H1 (cell line): ENCODE measurements at regions not wholly inside any gene's neighbourhood (a gene's known extent, or its start where the extent isn't known, plus 50 kb on each side); places are given as distances from the start of the nearest gene placed in this dataset.

Experiments used
- CTCF ChIA-PET: fragments of 300-600 bp; sonication (Branson Sonifier 250); formaldehyde crosslinking; loops from one replicate; lab custom pipeline; 2021; ENCODE audit not compliant: partially characterized antibody; lab: Charles Lee
- POLR2A ChIA-PET: fragments of 300-600 bp; sonication (Branson Sonifier 250); formaldehyde crosslinking; loops from one replicate; lab custom pipeline; 2021; ENCODE audit warnings: inconsistent platforms; ENCODE audit not compliant: partially characterized antibody; lab: Charles Lee
- DNase-seq, 2 experiments: peaks; one replicate each; pipeline versions ENCODE4 v3.0.0 to v3.0.0-alpha.2; 2010 to 2022; ENCODE audit warnings: low spot score in 2 of 2, low read depth in 1 of 2, mixed read lengths in 1 of 2
- FAIRE-seq: peaks from 2 replicates; lab custom pipeline; 2011; peaks lifted over from hg19 to GRCh38; lab: Jason Lieb, UNC
- H2AFZ ChIP-seq: 2 replicates; pipeline ENCODE4 v1.8.1; 2012; ENCODE audit warnings: low read length, inconsistent platforms
- H2AK5ac ChIP-seq: 2 replicates; pipeline ENCODE4 v1.6.1; 2013; ENCODE audit warnings: low read depth, low read length
- H2BK120ac ChIP-seq: replicated peaks from 2 replicates; pipeline ENCODE3; 2013; ENCODE audit warnings: low read depth, low read length, inconsistent platforms
- H2BK12ac ChIP-seq: 2 replicates; pipeline ENCODE4 v1.6.1; 2013; ENCODE audit warnings: low read depth, low read length
- H2BK15ac ChIP-seq: 2 replicates; pipeline ENCODE4 v1.6.1; 2013; ENCODE audit warnings: low read length
- H2BK20ac ChIP-seq: 2 replicates; pipeline ENCODE4 v1.6.1; 2013; ENCODE audit warnings: low read length
- H2BK5ac ChIP-seq: 2 replicates; pipeline ENCODE4 v1.6.1; 2013; ENCODE audit warnings: low read depth, low read length
- H3K14ac ChIP-seq: 2 replicates; pipeline ENCODE4 v1.6.1; 2013; ENCODE audit warnings: inconsistent platforms; ENCODE audit not compliant: insufficient read length
- H3K18ac ChIP-seq: 2 replicates; pipeline ENCODE4 v1.6.1; 2013; ENCODE audit warnings: low read length; ENCODE audit errors: extremely low read depth
- H3K23ac ChIP-seq: 2 replicates; pipeline ENCODE4 v1.6.1; 2013; ENCODE audit warnings: inconsistent platforms; ENCODE audit not compliant: insufficient read length
- H3K23me2 ChIP-seq: 2 replicates; pipeline ENCODE4 v1.6.1; 2013; ENCODE audit warnings: low read depth, low read length
- H3K27ac ChIP-seq: 2 replicates; pipeline ENCODE4 v1.6.1; 2011; ENCODE audit warnings: low read depth, low read length, inconsistent platforms
- H3K27me3 ChIP-seq, 4 experiments: replicated peaks in 1 of 4; 1 replicate in 1 of 4; 2 replicates in 3 of 4; pipeline versions ENCODE4 v1.6.1 to v1.8.1; 2011 to 2013; ENCODE audit warnings: low read length in 3 of 4, mild to moderate bottlenecking in 3 of 4, inconsistent platforms in 2 of 4, mixed read lengths in 2 of 4, moderate library complexity in 1 of 4; ENCODE audit not compliant: control insufficient read depth in 3 of 4, insufficient read depth in 3 of 4; ENCODE audit errors: extremely low read depth in 1 of 4
- H3K36me3 ChIP-seq, 4 experiments: 2 replicates each; pipeline versions ENCODE4 v1.6.1 to v1.8.1; 2011 to 2013; ENCODE audit warnings: mild to moderate bottlenecking in 4 of 4, low read length in 3 of 4, moderate library complexity in 2 of 4, control low read depth in 1 of 4, inconsistent platforms in 1 of 4; ENCODE audit not compliant: insufficient read depth in 4 of 4, control insufficient read depth in 2 of 4
- H3K4ac ChIP-seq: replicated peaks from 2 replicates; pipeline ENCODE3; 2013; ENCODE audit warnings: low read length, low read depth, mixed read lengths, inconsistent platforms; ENCODE audit not compliant: insufficient read length
- H3K4me1 ChIP-seq, 4 experiments: replicated peaks in 1 of 4; 1 replicate in 1 of 4; 2 replicates in 3 of 4; pipeline versions ENCODE4 v1.6.1 to v1.8.1; 2011 to 2013; ENCODE audit warnings: low read length in 3 of 4, inconsistent platforms in 2 of 4, mixed read lengths in 1 of 4; ENCODE audit not compliant: insufficient read depth in 4 of 4, control insufficient read depth in 3 of 4
- H3K4me2 ChIP-seq, 2 experiments: 2 replicates each; pipeline versions ENCODE4 v1.6.1 to v1.8.1; 2011 to 2013; ENCODE audit warnings: low read depth in 2 of 2, low read length in 2 of 2, control low read depth in 1 of 2, inconsistent platforms in 1 of 2, mild to moderate bottlenecking in 1 of 2; ENCODE audit not compliant: insufficient read depth in 1 of 2
- H3K4me3 ChIP-seq, 4 experiments: fragments of 200-600, 300-600 bp in 1 of 4; sonication (generic), shearing (Covaris generic), sonication (Bioruptor Twin) in 1 of 4; 2 replicates each; pipeline versions ENCODE4 v1.5.1 to v1.8.1; 2011 to 2016; ENCODE audit warnings: low read length in 4 of 4, low read depth in 3 of 4, control low read depth in 2 of 4, inconsistent platforms in 2 of 4, mild to moderate bottlenecking in 2 of 4, mixed read lengths in 1 of 4, moderate library complexity in 1 of 4; ENCODE audit not compliant: insufficient read depth in 2 of 4; ENCODE audit errors: extremely low read depth in 1 of 4
- H3K56ac ChIP-seq: replicated peaks from 2 replicates; pipeline ENCODE3; 2013; ENCODE audit warnings: low read depth, mild to moderate bottlenecking, mixed read lengths, low read length, inconsistent platforms; ENCODE audit not compliant: insufficient read length
- H3K79me1 ChIP-seq: 2 replicates; pipeline ENCODE4 v1.6.1; 2013; ENCODE audit warnings: low read depth, low read length, control low read depth
- H3K79me2 ChIP-seq, 2 experiments: 2 replicates each; pipeline versions ENCODE4 v1.6.1 to v1.8.1; 2012 to 2013; ENCODE audit warnings: low read length in 2 of 2, mild to moderate bottlenecking in 2 of 2, inconsistent platforms in 1 of 2; ENCODE audit not compliant: insufficient read depth in 2 of 2, control insufficient read depth in 1 of 2
- H3K9ac ChIP-seq, 4 experiments: replicated peaks in 1 of 4; 1 replicate in 1 of 4; 2 replicates in 3 of 4; pipeline versions ENCODE4 v1.6.1 to v1.8.1; 2011 to 2013; ENCODE audit warnings: low read depth in 3 of 4, low read length in 3 of 4, control low read depth in 2 of 4, mild to moderate bottlenecking in 2 of 4, moderate library complexity in 2 of 4, inconsistent platforms in 1 of 4; ENCODE audit errors: extremely low read depth in 1 of 4
- H3K9me3 ChIP-seq, 2 experiments: 2 replicates each; pipeline versions ENCODE4 v1.6.1 to v1.8.1; 2012 to 2013; ENCODE audit warnings: mild to moderate bottlenecking in 2 of 2, moderate library complexity in 2 of 2, control low read depth in 1 of 2, inconsistent platforms in 1 of 2, low read depth in 1 of 2, low read length in 1 of 2, mixed read lengths in 1 of 2; ENCODE audit not compliant: insufficient read depth in 2 of 2
- H4K20me1 ChIP-seq, 2 experiments: replicated peaks in 1 of 2; 2 replicates each; pipeline versions ENCODE3 to v1.8.1; 2011 to 2013; ENCODE audit warnings: inconsistent platforms in 2 of 2, low read length in 2 of 2, mild to moderate bottlenecking in 1 of 2; ENCODE audit not compliant: insufficient read depth in 2 of 2, control insufficient read depth in 1 of 2
- H4K5ac ChIP-seq: 2 replicates; pipeline ENCODE4 v1.6.1; 2013; ENCODE audit warnings: low read length, low read depth, mixed read lengths, inconsistent platforms; ENCODE audit not compliant: insufficient read length
- H4K8ac ChIP-seq: 2 replicates; pipeline ENCODE4 v1.8.0; 2013; ENCODE audit warnings: mild to moderate bottlenecking, moderate library complexity, low read length, inconsistent platforms; ENCODE audit not compliant: insufficient read depth; ENCODE audit errors: extremely low read depth
- H4K91ac ChIP-seq: replicated peaks from 2 replicates; pipeline ENCODE3; 2013; ENCODE audit warnings: low read length, mixed read lengths, inconsistent platforms; ENCODE audit not compliant: insufficient read length
- BACH1 ChIP-seq: IDR thresholded peaks from 2 replicates; pipeline ENCODE4 v1.6.1; 2012; ENCODE audit warnings: low read length, improper control_type of control experiment
- EGR1 ChIP-seq: IDR thresholded peaks from 2 replicates; pipeline ENCODE4 v1.6.1; 2011; ENCODE audit warnings: low read depth, low read length, borderline replicate concordance
- EP300 ChIP-seq, 2 experiments: IDR thresholded peaks; 1 replicate in 1 of 2; 2 replicates in 1 of 2; pipeline ENCODE4 v1.6.1; 2011 to 2012; ENCODE audit warnings: low read depth in 2 of 2, low read length in 2 of 2, mild to moderate bottlenecking in 2 of 2, borderline replicate concordance in 1 of 2, inconsistent platforms in 1 of 2, moderate library complexity in 1 of 2
- EZH2 ChIP-seq: fragments of 200-600 bp; sonication (generic); IDR thresholded peaks from 2 replicates; pipeline ENCODE4 v1.7.1; 2012; ENCODE audit warnings: low read depth, mild to moderate bottlenecking, moderate library complexity, low read length, inconsistent platforms; ENCODE audit not compliant: severe bottlenecking
- GABPA ChIP-seq: IDR thresholded peaks from 2 replicates; pipeline ENCODE4 v1.6.1; 2011; ENCODE audit warnings: mild to moderate bottlenecking, low read length, moderate library complexity, borderline replicate concordance; ENCODE audit not compliant: insufficient read depth
- SIRT6 ChIP-seq: IDR thresholded peaks from one replicate; pipeline ENCODE4 v1.7.1; 2012; ENCODE audit warnings: low read length, inconsistent platforms
- SP1 ChIP-seq: IDR thresholded peaks from 2 replicates; pipeline ENCODE4 v1.6.1; 2011; ENCODE audit warnings: low read depth, low read length
- SUZ12 ChIP-seq: fragments of 200-600 bp; sonication (generic); IDR thresholded peaks from 2 replicates; pipeline ENCODE4 v1.6.1; 2012; ENCODE audit warnings: mild to moderate bottlenecking, inconsistent platforms, low read length, moderate library complexity, mixed read lengths
- WGBS, 2 experiments: shearing (Covaris generic) in 1 of 2; methylation state at CpG; one replicate each; pipeline versions ENCODE4 v1.1.6 to v1.1.7; 2013 to 2015; ENCODE audit warnings: low lambda C conversion rate in 2 of 2, mixed read lengths in 2 of 2, inconsistent platforms in 1 of 2, low coverage in 1 of 2, missing lambda C conversion rate in 1 of 2; ENCODE audit not compliant: insufficient replicate concordance in 2 of 2, insufficient coverage in 1 of 2, insufficient read length in 1 of 2; ENCODE audit errors: extremely low coverage in 1 of 2, missing lambda C conversion rate in 1 of 2; 5-methylcytosine and 5-hydroxymethylcytosine counted together

DNA sequence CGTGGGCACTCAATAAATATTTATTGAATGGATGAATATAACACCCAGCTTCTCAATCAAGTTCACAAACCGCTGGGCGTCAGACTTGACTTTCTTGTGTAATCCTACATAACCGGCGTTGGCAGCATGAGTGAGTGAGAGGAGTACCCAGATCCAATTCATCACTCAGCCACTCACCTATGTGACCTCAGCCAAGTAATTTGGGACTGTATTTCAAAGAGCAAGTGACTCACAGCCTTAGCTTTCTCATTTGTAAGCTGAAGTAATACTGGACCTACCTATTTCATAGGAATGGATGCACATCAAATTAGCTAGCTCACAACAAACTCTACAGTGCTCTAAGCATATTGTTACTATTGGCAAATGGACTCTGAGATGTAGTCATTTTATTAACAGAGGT is 53.8 kb upstream of the FAM204A start:
- H3K4ac ChIP-seq: no peak overlapping the region
- H2BK120ac ChIP-seq: no peak overlapping the region
- no peak overlapping the region for H3K23ac ChIP-seq
- FAIRE-seq (no peak), DNase-seq (no peak)
- H3K4me1 ChIP-seq: peaks cover 0 to 5% (median 0%) of the 10 kb centered on the region in 4 experiments; a peak in 1 of 7 replicates
- no peak overlapping the region for H4K5ac ChIP-seq
- no peaks in the 10 kb centered on the region for H3K23me2 ChIP-seq
- no peaks in the 10 kb centered on the region for H3K79me2 ChIP-seq
- H2BK15ac ChIP-seq: no peak overlapping the region
- H3K9me3 ChIP-seq: no peaks in the 10 kb centered on the region
- H4K91ac ChIP-seq: no peak overlapping the region
- no peaks in the 10 kb centered on the region for H3K36me3 ChIP-seq
- no peaks in the 10 kb centered on the region for H3K79me1 ChIP-seq
- no peak overlapping the region for H2AK5ac ChIP-seq
- no peak overlapping the region for H2BK5ac ChIP-seq
- no peak overlapping the region for H2AFZ ChIP-seq
- ChIA-PET CTCF (no interaction called here), POLR2A (no interaction called here)
- no peak overlapping the region for H3K18ac ChIP-seq
- 87% methylated on average over 5 of the region's 5 CpGs; no CpG with 5 or more reads in 1 of the 2 experiments for WGBS, 2 experiments
- no peak overlapping the region for H2BK12ac ChIP-seq
- H4K20me1 ChIP-seq: no peaks in the 10 kb centered on the region
- no peak overlapping the region for H3K14ac ChIP-seq
- TF ChIP-seq EGR1 (no peak), BACH1 (no peak), EZH2 (no peak), EP300 (IDR thresholded peaks at IDR 0.05; ENCODE audit: borderline replicate concordance in 1 of 2, low read depth in 2 of 2, low read length in 2 of 2) (no peak), GABPA (no peak), SUZ12 (no peak), SP1 (no peak), SIRT6 (no peak)
- H4K8ac ChIP-seq: no peak overlapping the region
- H3K27ac ChIP-seq: no peak overlapping the region
- no peak overlapping the region for H3K56ac ChIP-seq
- H3K27me3 ChIP-seq: no peaks in the 10 kb centered on the region
- H2BK20ac ChIP-seq: no peak overlapping the region
- H3K4me2 ChIP-seq: no peak overlapping the region
- no peak overlapping the region for H3K9ac ChIP-seq
- H3K4me3 ChIP-seq: no peak overlapping the region
